ENCODE measurements at regions not wholly inside any gene's neighbourhood (a gene's known extent, or its start where the extent isn't known, plus 50 kb on each side); places are given as distances from the start of the nearest gene placed in this dataset.

- TF ChIP-seq CTCF (IDR thresholded peaks at IDR 0.05) (no peak), POLR2A (IDR thresholded peaks at IDR 0.05) (no peak)
These were observed 70.3 kb upstream of the ATP10B start for GRCh38 chr5:160922311-160922710.

Data from adrenal gland (tissue), 5 donors.